ENCODE measurements at regions not wholly inside any gene's neighbourhood (a gene's known extent, or its start where the extent isn't known, plus 50 kb on each side); places are given as distances from the start of the nearest gene placed in this dataset.

- TF ChIP-seq POLR2A (IDR thresholded peaks at IDR 0.05) (no peak), CTCF (IDR thresholded peaks at IDR 0.05) (no peak)
These were observed 230.8 kb downstream of the TSHZ3 start for GRCh38 chr19:31118287-31118955.

Measured in adrenal gland (tissue), 5 donors.